PC-9 (cell line): ENCODE measurements at regions not wholly inside any gene's neighbourhood (a gene's known extent, or its start where the extent isn't known, plus 50 kb on each side); places are given as distances from the start of the nearest gene placed in this dataset.

Experiments used
- EZH2 ChIP-seq: fragments of 200-600 bp; sonication (generic); IDR thresholded peaks from 2 replicates; pipeline ENCODE4 v1.8.0; 2017; ENCODE audit warnings: antibody characterized with exemption, low read depth
- TF ChIP-seq, protein P1 (sequence below): fragments of 200-600 bp; sonication (generic); conservative IDR thresholded peaks from 2 replicates; pipeline ENCODE4 v1.6.1; 2017; ENCODE audit warnings: mixed run types, antibody characterized with exemption, mild to moderate bottlenecking, moderate library complexity

DNA sequence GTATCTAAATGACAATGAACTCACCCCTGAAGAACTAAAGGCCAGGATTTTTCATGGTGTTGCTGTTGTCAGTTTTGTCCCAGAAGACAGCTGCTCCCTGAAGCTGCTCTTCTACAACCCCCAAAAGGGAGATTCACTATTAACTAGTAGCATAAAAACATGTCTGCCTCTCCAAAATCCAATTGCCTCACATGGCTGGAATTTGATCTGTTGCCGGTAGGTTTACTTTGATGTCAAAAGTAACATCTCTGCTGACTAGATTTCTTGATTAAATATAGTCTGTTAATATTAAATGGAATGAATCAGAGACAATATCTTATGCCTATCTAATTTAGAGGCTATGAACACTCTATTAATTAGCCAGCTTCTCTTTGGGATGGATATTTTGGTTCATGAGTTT lies 425.4 kb downstream of the ETS1 start:
- TF ChIP-seq, protein P1, sequence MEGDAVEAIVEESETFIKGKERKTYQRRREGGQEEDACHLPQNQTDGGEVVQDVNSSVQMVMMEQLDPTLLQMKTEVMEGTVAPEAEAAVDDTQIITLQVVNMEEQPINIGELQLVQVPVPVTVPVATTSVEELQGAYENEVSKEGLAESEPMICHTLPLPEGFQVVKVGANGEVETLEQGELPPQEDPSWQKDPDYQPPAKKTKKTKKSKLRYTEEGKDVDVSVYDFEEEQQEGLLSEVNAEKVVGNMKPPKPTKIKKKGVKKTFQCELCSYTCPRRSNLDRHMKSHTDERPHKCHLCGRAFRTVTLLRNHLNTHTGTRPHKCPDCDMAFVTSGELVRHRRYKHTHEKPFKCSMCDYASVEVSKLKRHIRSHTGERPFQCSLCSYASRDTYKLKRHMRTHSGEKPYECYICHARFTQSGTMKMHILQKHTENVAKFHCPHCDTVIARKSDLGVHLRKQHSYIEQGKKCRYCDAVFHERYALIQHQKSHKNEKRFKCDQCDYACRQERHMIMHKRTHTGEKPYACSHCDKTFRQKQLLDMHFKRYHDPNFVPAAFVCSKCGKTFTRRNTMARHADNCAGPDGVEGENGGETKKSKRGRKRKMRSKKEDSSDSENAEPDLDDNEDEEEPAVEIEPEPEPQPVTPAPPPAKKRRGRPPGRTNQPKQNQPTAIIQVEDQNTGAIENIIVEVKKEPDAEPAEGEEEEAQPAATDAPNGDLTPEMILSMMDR, result no peak
- TF ChIP-seq EZH2, result no peak
